ENCODE measurements at regions not wholly inside any gene's neighbourhood (a gene's known extent, or its start where the extent isn't known, plus 50 kb on each side); places are given as distances from the start of the nearest gene placed in this dataset.

DNA sequence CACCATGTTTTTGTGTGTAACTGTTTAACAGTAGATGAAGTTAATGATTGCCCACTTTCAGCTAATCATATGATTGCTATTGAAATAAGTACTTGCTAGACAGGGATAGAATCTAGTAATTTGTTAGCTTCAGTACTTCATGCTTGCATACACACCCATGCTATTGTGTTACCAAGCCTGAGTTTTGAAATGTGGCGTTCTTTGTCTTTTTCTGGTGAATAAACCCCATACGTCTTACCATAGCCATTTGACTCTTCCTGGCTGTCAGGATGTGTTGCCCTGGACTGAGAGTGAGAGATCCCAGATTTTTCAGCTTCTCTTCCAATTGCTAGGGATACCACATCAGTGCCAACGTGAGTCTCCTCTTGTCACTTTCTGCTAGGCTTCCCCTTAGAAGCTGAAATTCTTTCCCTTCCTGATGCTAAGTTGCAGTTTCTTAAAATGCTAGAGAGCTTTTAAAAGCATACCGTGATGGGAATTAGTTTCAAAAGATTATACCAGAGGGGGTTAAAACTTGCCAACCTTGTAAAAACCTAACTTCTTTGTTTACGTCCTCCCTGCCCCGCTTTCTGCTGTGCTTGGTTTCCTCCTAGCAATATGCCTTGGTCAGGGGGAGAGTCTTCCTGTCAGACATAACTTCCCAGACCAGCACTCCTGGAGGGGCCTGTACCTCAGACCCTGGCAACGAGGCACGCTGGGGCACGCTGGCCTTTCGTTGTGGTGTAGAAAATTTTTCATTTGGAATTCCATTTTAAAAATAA is 62.9 kb upstream of the ULK4 start:
- Histone ChIP-seq H3K9ac (ENCODE audit: extremely low read depth, insufficient read length, low read length) (peak overlapping the region; percentile 4), H3K18ac (ENCODE audit: insufficient read length, low read depth, low read length) (no peak overlapping the region), H3K23me2 (ENCODE audit: insufficient read length, low read depth, low read length, poor library complexity, severe bottlenecking) (no peaks in the 10 kb centered on the region), H3K23ac (ENCODE audit: insufficient read length, low read depth, low read length) (no peak overlapping the region), H3K9me3 (ENCODE audit: control insufficient read depth, low read depth, low read length) (no peaks in the 10 kb centered on the region), H2AK5ac (ENCODE audit: insufficient read length, low read length) (no peak overlapping the region), H3K79me2 (ENCODE audit: insufficient read depth, low read length) (no peaks in the 10 kb centered on the region; the same call in 1 of the 2 replicates), H4K20me1 (ENCODE audit: control insufficient read depth, insufficient read depth, insufficient read length) (no peaks in the 10 kb centered on the region), H2BK120ac (ENCODE audit: low read depth, low read length, poor library complexity, severe bottlenecking) (no peak overlapping the region), H2AFZ (ENCODE audit: low read length) (no peak overlapping the region), H3K4ac (ENCODE audit: low read depth, low read length) (no peak overlapping the region), H3K56ac (ENCODE audit: insufficient read length, low read depth, low read length) (no peak overlapping the region), H3K4me2 (ENCODE audit: insufficient read depth, insufficient read length, low read length) (peak overlapping the region; percentile 39), H2BK5ac (ENCODE audit: insufficient read length, low read length) (no peak overlapping the region), H3K27me3 (ENCODE audit: insufficient read depth, low read length) (no peaks in the 10 kb centered on the region), H4K5ac (ENCODE audit: insufficient read length, low read depth, low read length) (no peak overlapping the region), H4K8ac (replicated peaks; ENCODE audit: insufficient read length, low read depth, low read length) (no peak overlapping the region), H3K79me1 (ENCODE audit: insufficient read depth, low read depth, low read length, poor library complexity, severe bottlenecking) (peaks cover 3% of the 10 kb centered on the region), H3K14ac (ENCODE audit: insufficient read depth, low read length) (peak overlapping the region; percentile 21; the same call in 1 of the 2 replicates), H3K27ac (ENCODE audit: insufficient read length, low read depth, low read length) (peak overlapping the region; percentile 95), H4K91ac (ENCODE audit: insufficient read length, low read depth, low read length) (no peak overlapping the region), H3K4me1 (ENCODE audit: insufficient read depth, low read length) (peaks cover 10% of the 10 kb centered on the region), H2BK12ac (ENCODE audit: insufficient read length, low read depth, low read length) (peak overlapping the region; percentile 38), H2BK20ac (ENCODE audit: low read depth, low read length, poor library complexity, severe bottlenecking) (no peak overlapping the region), H2BK15ac (ENCODE audit: low read depth, low read length) (no peak overlapping the region), H3T11ph (ENCODE audit: low read length) (no peak overlapping the region)
- peaks cover 58 to 65% of the 10 kb centered on the region in 2 experiments for H3K4me1 Mint-ChIP-seq
- H3K27me3 Mint-ChIP-seq (ENCODE audit: low read depth): no peaks in the 10 kb centered on the region
- no CpG with 5 or more reads among the region's 10 CpGs for WGBS (ENCODE audit: extremely low coverage, insufficient read length, low lambda C conversion rate)
- H3K36me3 Mint-ChIP-seq (ENCODE audit: insufficient read depth in 1 of 3, low read depth in 3 of 3): peaks cover 0 to 12% (median 0%) of the 10 kb centered on the region in 3 experiments; a peak in 6 of 7 replicates
- no peak for DNase-seq
- TF ChIP-seq CTCF (conservative IDR thresholded peaks at IDR 0.05): no peak
- peak overlapping the region; percentile 85 to 98 (median 95); a peak in 6 of 7 replicates for H3K27ac Mint-ChIP-seq
- H3K4me3 Mint-ChIP-seq: peak overlapping the region in 1 of 2 experiments; percentile 40; a peak in 2 of 5 replicates
- peaks cover 4 to 8% of the 10 kb centered on the region in 2 experiments; a peak in 3 of 5 replicates for H3K9me3 Mint-ChIP-seq
